ENCODE measurements at regions not wholly inside any gene's neighbourhood (a gene's known extent, or its start where the extent isn't known, plus 50 kb on each side); places are given as distances from the start of the nearest gene placed in this dataset.

- TF ChIP-seq POLR2A (IDR thresholded peaks at IDR 0.05; ENCODE audit: extremely low read depth, insufficient read length) (no peak), MYC (IDR thresholded peaks at IDR 0.05; ENCODE audit: low read depth, low read length) (no peak), MAX (IDR thresholded peaks at IDR 0.05; ENCODE audit: low read depth, low read length) (no peak), CTCF (IDR thresholded peaks at IDR 0.05; ENCODE audit: low read depth, low read length) (no peak)
- no peak overlapping the region for H3K4me3 ChIP-seq (ENCODE audit: low read depth, low read length)
- DNase-seq (ENCODE audit: low read depth) = no peak
Measured at GRCh38 chr9:88754886-88755285, 219.9 kb downstream of the NXNL2 start.

- no peak overlapping the region for H3K4me3 ChIP-seq (ENCODE audit: low read depth, low read length)
- no peak for TF ChIP-seq CTCF (IDR thresholded peaks at IDR 0.05; ENCODE audit: low read depth, low read length)
- no peak for TF ChIP-seq POLR2A (IDR thresholded peaks at IDR 0.05; ENCODE audit: extremely low read depth, insufficient read length)
- TF ChIP-seq MAX (IDR thresholded peaks at IDR 0.05; ENCODE audit: low read depth, low read length) = no peak
- TF ChIP-seq MYC (IDR thresholded peaks at IDR 0.05; ENCODE audit: low read depth, low read length) = no peak
- no peak for DNase-seq (ENCODE audit: low read depth)
Measured at GRCh38 chr9:88757406-88758010, 222.5 kb downstream of the NXNL2 start.

GRCh38 chr9:88759364-88759763, 224.4 kb downstream of the NXNL2 start:
- TF ChIP-seq CTCF (IDR thresholded peaks at IDR 0.05; ENCODE audit: low read depth, low read length) = no peak
- H3K4me3 ChIP-seq (ENCODE audit: low read depth, low read length) = no peak overlapping the region
- DNase-seq (ENCODE audit: low read depth) = no peak

GRCh38 chr9:88766778-88767503, 224.3 kb upstream of the S1PR3 start:
- no peak for DNase-seq (ENCODE audit: low read depth)
- no peak for TF ChIP-seq MAX (IDR thresholded peaks at IDR 0.05; ENCODE audit: low read depth, low read length)
- no peak for TF ChIP-seq CTCF (IDR thresholded peaks at IDR 0.05; ENCODE audit: low read depth, low read length)
- TF ChIP-seq MYC (IDR thresholded peaks at IDR 0.05; ENCODE audit: low read depth, low read length) = no peak
- H3K4me3 ChIP-seq (ENCODE audit: low read depth, low read length) = no peak overlapping the region

- DNase-seq (ENCODE audit: low read depth) = no peak
- TF ChIP-seq CTCF (IDR thresholded peaks at IDR 0.05; ENCODE audit: low read depth, low read length) = no peak
- TF ChIP-seq POLR2A (IDR thresholded peaks at IDR 0.05; ENCODE audit: extremely low read depth, insufficient read length) = no peak
- TF ChIP-seq MYC (IDR thresholded peaks at IDR 0.05; ENCODE audit: low read depth, low read length) = no peak
- no peak for TF ChIP-seq MAX (IDR thresholded peaks at IDR 0.05; ENCODE audit: low read depth, low read length)
- H3K4me3 ChIP-seq (ENCODE audit: low read depth, low read length) = no peak overlapping the region
Measured at GRCh38 chr9:88767504-88767790, 223.8 kb upstream of the S1PR3 start.

- no peak for DNase-seq (ENCODE audit: low read depth)
- TF ChIP-seq CTCF (IDR thresholded peaks at IDR 0.05; ENCODE audit: low read depth, low read length) = no peak
- TF ChIP-seq MAX (IDR thresholded peaks at IDR 0.05; ENCODE audit: low read depth, low read length) = no peak
- no peak for TF ChIP-seq POLR2A (IDR thresholded peaks at IDR 0.05; ENCODE audit: extremely low read depth, insufficient read length)
- no peak for TF ChIP-seq MYC (IDR thresholded peaks at IDR 0.05; ENCODE audit: low read depth, low read length)
- no peak overlapping the region for H3K4me3 ChIP-seq (ENCODE audit: low read depth, low read length)
Measured at GRCh38 chr9:88772575-88772974, 218.7 kb upstream of the S1PR3 start.

Measured in NB4 (cell line).